RPMI7951 (cell line): ENCODE measurements at regions not wholly inside any gene's neighbourhood (a gene's known extent, or its start where the extent isn't known, plus 50 kb on each side); places are given as distances from the start of the nearest gene placed in this dataset.
"Not testable (repeated sequence)": the region's sequence is repeated elsewhere in the genome, so short reads cannot be mapped to it uniquely, and the experiment has no call there.

ENCODE experiments used
- DNase-seq: peaks from one replicate; pipeline ENCODE4 v3.0.0-alpha.2; 2012; ENCODE audit warnings: low read depth

- DNase-seq: no peak
These were observed 136.7 kb upstream of the ZNF746 start for GRCh38 chr7:149633976-149634945.

DNA sequence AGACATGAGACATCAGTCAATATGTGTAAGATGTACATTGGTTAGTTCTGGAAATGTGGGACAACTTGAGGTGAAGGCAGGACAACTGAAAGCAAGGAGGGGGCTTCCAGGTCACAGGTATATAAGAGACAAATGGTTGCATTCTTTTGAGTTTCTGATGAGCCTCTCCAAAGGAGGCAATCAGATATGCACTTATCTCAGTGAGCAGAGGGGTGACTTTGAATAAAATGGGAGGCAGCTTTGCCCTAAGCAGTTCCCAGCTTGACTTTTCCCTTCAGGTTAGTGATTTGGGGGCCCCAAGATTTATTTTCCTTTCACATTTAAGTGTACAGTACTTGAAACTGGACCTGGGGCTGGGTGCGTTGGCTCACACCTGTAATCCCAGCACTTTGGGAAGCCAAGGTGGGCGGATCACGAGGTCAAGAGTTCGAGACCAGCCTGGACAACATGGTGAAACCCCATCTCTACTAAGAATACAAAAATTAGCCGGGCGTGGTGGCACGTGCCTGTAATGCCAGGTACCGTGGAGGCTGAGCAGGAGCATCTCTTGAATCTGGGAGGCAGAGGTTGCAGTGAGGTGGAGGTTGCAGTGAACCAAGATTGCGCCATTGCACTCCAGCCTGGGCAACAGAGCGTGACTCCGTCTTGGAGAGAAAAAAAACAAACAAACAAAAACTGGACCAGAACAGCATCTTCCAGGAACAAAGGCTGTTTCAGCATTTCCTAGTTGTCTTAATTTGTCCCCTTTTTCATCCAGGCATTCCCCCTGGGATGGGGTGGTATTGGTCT lies 130.9 kb upstream of the ZNF746 start:
- DNase-seq: not testable (repeated sequence)

GRCh38 chr7:149627911-149628310 lies 130.3 kb upstream of the ZNF746 start:
- DNase-seq: no peak

- DNase-seq: no peak
These were observed 129.4 kb upstream of the ZNF746 start for GRCh38 chr7:149626972-149627371.

- DNase-seq: no peak
These were observed 128.4 kb upstream of the ZNF746 start for GRCh38 chr7:149625947-149626392.

DNA sequence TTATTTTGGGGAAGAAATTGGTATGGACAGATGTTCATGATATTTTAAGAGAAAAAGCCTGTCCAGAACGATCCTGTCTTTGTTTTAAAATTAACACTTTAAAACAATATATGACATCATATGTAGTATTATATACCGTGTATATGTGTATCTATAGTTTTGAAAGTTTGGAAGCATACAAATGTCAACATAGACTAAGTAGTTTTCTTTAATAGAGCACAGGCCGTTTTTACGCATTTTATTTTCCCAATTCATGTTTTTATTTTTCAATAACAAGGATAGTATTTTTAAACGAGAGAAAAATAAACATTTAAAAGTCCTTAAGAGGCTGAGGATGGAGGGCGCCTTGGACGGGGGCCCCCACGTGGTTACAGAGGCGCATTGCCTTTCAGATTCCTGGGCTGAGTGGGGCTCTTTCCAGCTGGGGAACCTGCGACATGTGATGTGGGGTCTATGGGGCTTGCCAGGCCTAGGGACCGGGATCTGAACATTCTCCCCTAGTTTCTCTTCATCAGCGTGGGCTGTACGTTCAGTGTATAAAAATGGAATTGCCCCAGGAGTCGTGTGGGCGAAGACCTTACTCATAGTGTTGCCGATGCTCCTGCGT lies 127.8 kb upstream of the ZNF746 start:
- peak; percentile 65 for DNase-seq

DNA sequence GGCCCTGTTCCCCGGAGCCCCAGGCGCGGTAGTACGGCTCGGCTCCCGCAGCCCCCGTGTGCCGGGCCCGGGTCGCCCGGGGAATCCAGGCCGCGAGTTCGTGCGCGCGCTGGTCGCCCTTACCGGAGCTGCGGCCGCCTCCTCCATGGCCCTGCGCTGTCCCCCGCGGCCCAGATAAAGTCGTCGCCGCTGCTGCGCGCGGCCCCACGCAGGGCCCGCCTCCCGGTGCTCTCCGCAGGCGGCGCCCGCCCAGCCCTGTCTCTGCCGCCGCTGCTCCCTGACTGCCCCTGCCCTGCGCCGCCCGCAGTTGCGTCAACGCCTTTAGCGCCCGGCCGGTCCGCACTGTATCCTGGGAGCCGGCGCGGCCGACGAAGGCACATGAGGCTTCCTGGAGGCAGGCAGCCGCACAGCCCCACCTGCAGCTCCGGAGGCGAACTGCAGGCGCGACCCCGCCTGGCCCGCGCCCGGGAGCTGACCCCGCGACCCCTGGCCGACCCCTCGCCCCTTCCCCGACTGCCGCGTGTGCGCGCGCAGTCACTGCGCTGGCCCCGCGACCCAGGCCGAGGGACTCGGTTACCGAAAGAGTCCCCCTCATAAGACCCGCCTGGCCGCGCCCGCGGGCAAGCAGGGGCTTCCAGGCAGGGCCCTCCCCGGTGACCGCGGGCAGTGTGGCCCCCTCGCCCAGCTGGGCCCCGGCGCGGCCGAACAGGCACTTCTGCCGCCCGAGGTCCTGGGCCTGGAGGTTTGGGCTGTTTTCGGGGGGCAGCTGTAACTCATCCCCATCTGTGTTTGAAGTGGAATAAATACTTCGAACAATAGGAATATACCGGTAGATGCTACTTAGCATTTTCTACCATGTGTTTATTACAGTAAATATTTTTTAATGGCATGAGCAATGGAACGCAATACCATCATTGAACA lies 127.1 kb upstream of the ZNF746 start:
- DNase-seq: peak; percentile 93

- DNase-seq: peak; percentile 14
These were observed 126.4 kb upstream of the ZNF746 start for GRCh38 chr7:149624006-149624405.

DNA sequence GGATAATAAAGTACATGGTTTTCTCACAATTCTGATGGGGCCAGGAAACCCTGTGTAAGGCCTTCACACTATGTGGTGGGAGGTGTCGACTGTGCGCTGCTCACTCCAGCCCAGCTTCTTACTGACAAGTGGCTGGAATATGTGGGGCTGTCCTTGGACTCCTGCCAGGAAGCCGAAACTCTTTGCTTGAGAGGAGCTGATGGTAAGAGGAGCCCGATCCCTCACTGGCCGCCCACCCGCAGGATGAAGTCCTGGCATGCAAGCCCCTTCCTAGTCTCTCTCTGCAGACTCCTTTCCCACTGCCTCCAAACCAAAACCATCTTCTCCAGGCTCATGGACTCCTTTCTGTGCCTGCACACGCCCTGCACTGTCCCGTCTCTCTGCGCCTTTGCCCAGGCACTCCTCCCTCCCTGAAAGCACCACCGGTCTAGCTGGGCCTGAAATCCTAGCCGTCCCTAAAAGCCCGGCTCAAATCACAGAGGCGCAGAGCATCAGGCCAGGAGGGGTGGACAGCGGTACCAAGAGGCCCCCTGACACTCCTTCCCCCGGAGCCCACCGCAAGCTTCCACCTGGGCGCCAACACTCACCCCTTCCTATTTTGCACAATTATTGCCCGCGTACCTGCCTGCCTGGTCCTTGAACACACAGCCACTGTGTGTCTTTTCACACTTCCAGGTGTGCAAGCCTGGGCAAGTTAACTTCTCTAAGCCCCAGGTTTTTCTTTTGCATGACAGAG lies 125.8 kb upstream of the ZNF746 start:
- DNase-seq: peak; percentile 64

DNA sequence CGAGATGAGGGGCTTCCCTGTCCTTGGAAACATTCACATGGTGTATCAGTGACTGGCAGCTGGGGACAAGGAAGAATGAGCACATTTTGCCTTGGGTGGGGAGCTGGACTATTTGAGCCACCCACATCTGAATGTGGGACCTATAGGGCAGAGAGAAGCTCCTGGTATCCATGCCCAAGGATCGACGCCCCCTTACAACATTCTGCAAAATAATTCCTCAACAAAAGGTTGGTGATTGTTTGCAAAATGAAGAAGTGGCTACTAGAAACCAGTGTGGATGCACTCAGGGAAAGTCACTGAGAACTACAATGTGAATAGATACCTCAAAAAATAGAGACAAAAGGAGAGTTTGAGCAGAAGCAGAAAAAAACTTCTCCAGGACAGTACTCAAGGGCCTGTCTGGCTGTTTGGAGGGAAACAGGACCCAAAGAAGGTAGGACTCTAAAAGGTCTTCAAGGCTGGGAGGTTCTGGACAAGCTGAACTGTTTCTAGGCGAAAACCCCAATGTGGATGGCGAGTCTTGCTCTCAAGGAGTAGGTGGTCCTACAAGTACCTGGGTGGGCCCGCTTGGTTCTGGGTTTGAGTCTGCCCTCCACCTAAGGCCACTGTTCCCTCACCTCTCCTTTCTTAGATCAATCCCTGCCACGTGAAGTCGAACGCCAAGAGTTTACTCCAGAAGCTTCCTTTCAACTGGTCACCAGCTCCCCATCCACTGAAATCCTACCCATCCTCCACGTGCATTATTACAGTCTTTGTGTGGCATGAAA lies 125.0 kb upstream of the ZNF746 start:
- DNase-seq: no peak

GRCh38 chr7:149621776-149622175 lies 124.2 kb upstream of the ZNF746 start:
- DNase-seq: no peak

DNA sequence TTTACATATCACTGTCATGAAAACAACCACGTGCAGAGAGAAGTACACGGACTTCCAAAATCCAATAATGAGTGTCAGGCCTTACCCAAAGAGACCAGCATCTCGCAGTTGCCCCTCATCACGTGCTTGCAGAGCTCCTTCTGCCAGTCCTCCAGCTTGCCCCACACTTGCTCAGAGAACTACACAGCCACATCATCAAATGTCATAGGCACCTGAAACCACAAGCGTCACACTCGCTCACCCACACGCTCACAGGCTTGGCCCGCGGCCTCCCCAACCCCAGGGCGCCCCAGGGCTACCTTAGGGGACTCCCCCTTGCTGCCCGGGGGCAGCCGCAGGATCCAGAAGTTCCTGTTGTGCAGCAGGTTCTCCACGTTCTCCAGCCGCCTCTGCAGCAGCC lies 123.4 kb upstream of the ZNF746 start:
- no peak for DNase-seq

GRCh38 chr7:149616898-149617297 lies 119.3 kb upstream of the ZNF746 start:
- no peak for DNase-seq

- DNase-seq: no peak
These were observed 118.2 kb upstream of the ZNF746 start for GRCh38 chr7:149615690-149616270.

GRCh38 chr7:149610441-149611011 lies 112.9 kb upstream of the ZNF746 start:
- no peak for DNase-seq

DNA sequence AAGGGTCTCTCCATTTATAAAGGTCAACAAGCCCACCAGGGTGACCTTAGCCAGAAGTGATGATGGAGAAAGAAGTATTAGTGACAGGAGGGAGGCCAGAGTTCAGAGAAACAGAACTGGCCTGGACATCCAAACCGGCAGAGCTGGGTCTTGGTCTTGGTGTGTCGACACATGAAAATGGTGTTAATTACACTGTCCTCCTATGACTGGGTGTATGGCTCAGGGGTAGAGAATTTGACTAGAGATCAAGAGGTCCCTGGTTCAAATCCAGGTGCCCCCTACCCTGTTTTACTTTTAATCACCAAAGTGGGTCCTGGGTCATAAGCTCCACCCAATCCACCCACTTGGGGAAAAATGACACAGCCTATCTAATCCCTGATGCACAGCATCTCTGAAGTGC lies 110.6 kb upstream of the ZNF746 start:
- no peak for DNase-seq

DNA sequence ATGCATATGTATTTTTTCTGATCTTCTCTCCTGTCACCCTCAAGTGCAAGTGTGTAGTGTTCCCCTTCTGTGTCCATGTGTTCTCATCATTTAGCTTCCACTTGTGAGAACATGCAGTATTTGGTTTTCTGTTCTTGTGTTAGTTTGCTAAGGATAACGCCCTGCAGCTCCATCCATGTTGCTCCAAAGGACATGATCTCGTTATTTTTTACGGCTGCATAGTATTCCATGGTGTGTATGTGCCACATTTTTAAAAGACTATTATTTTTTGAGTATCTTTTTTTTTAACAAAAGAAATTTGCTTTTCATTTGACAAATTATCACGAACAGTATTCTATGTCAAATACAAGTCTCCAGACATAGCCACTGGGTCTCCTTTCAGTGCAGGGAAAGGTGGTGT lies 110.1 kb upstream of the ZNF746 start:
- no peak for DNase-seq

DNA sequence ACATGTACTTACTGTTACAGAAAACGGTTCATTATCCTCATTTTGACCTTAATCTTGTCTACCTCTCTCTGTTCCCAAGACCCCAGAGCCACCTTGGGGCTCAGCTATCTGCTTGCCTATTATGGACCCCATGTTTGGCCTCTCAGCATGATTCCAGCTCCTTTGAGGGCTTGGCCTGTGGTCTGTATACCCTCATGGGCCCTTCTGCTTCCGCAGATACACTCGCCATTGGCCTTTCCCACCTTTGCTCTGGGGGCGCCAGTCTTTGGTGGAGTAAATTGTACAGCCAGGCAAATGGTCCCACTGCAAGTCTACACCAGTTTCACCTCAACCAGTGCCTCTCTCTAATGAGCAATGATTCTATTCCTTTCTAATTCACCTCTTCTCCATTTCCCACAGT lies 109.2 kb upstream of the ZNF746 start:
- no peak for DNase-seq

DNA sequence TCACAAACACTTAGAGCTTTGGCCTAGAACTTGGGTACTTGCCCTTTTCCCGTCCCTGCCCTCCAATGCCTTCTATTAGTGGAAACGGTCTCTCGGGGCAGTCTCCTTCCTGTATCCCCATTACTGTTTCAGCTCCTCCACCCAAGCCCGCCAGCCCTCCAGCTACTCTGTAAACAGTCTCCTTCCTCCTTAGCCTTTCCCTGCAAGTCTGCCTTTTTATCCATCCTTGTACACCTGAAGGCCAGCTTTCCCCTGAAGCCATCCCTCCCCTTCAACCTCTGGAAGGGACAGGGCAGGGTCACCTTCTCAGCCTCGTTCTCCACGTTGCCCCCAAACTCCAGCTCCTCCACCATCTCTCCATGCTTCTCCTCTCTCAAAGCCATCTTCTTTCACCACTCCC lies 108.1 kb upstream of the ZNF746 start:
- no peak for DNase-seq
